H1 (cell line): ENCODE measurements at regions not wholly inside any gene's neighbourhood (a gene's known extent, or its start where the extent isn't known, plus 50 kb on each side); places are given as distances from the start of the nearest gene placed in this dataset.

Experiments used
- CTBP2 ChIP-seq: IDR thresholded peaks from 2 replicates; pipeline ENCODE4 v1.7.0; 2011; ENCODE audit warnings: borderline replicate concordance, mild to moderate bottlenecking, moderate library complexity, mixed read lengths, low read length; ENCODE audit not compliant: insufficient read depth, insufficient read length
- CTCF ChIP-seq, 3 experiments: IDR thresholded peaks; 1 replicate in 2 of 3; 2 replicates in 1 of 3; pipeline versions ENCODE4 v1.5.1 to v1.6.1; 2011; ENCODE audit warnings: low read length in 3 of 3, mild to moderate bottlenecking in 3 of 3, inconsistent platforms in 2 of 3, low read depth in 1 of 3, moderate library complexity in 1 of 3; ENCODE audit not compliant: insufficient read depth in 1 of 3; ENCODE audit errors: control extremely low read depth in 1 of 3
- POU5F1 ChIP-seq: IDR thresholded peaks from 2 replicates; pipeline ENCODE4 v1.6.1; 2011; ENCODE audit warnings: low read depth, mild to moderate bottlenecking, low read length, moderate library complexity
- RXRA ChIP-seq: IDR thresholded peaks from 2 replicates; pipeline ENCODE4 v1.6.1; 2011; ENCODE audit warnings: low read depth, mild to moderate bottlenecking, low read length, moderate library complexity; ENCODE audit not compliant: insufficient read depth
- SP4 ChIP-seq: IDR thresholded peaks from 2 replicates; pipeline ENCODE4 v1.6.1; 2012; ENCODE audit warnings: low read length, inconsistent platforms
- TAF1 ChIP-seq: IDR thresholded peaks from 2 replicates; pipeline ENCODE4 v1.6.1; 2011; ENCODE audit warnings: mild to moderate bottlenecking, low read depth, low read length
- ZNF274 ChIP-seq: IDR thresholded peaks from 2 replicates; pipeline ENCODE4 v1.7.0; 2012; ENCODE audit warnings: low read length, borderline replicate concordance; ENCODE audit errors: extremely low read depth

- TF ChIP-seq RXRA = no peak
- TF ChIP-seq CTBP2 = no peak
- no peak for TF ChIP-seq SP4
- TF ChIP-seq ZNF274 = no peak
- no peak for TF ChIP-seq TAF1
- no peak for TF ChIP-seq POU5F1
- TF ChIP-seq CTCF (IDR thresholded peaks at IDR 0.05; ENCODE audit: control extremely low read depth in 1 of 3, insufficient read depth in 1 of 3, low read depth in 1 of 3, low read length in 3 of 3) = peak; percentile 41 to 88 (median 70)
Observed at GRCh38 chr13:38045278-38046048, 175.9 kb upstream of the TRPC4 start (continued).
